HepG2 (cell line): ENCODE measurements at regions not wholly inside any gene's neighbourhood (a gene's known extent, or its start where the extent isn't known, plus 50 kb on each side); places are given as distances from the start of the nearest gene placed in this dataset.

Experiments
- ATAC-seq: fragments of 200-7000 bp; cut with Tn5 transposase; 3 replicates; pipeline ENCODE4 v1.9.1; 2020; ENCODE audit warnings: mild to moderate bottlenecking, moderate library complexity
- BruUV-seq: library from RNA; stranded (reverse); fragments of 400-500 nt; replicated peaks from 2 replicates; lab custom pipeline; 2021; lab: Mats Ljungman, UMichigan
- CTCF ChIA-PET: fragments of 300-600 bp; formaldehyde crosslinking; extraction: SDS; loops from one replicate; lab custom pipeline; 2021; ENCODE audit warnings: low total read pairs, inconsistent platforms, low intra/inter-chr PET ratio; lab: Yijun Ruan, JAX
- POLR2A ChIA-PET: fragments of 350-600 bp; sonication (Branson Sonifier 250); formaldehyde crosslinking; loops from one replicate; lab custom pipeline; 2020; ENCODE audit warnings: antibody characterized with exemption, inconsistent platforms; lab: Yijun Ruan, JAX
- DNase-seq: peaks from one replicate; pipeline ENCODE4 v3.0.0-alpha.2; 2015; ENCODE audit warnings: low spot score
- FAIRE-seq: peaks from 3 replicates; lab custom pipeline; 2011; peaks lifted over from hg19 to GRCh38; lab: Jason Lieb, UNC
- H2AFZ ChIP-seq: one replicate; pipeline ENCODE4 v1.6.1; 2011; ENCODE audit warnings: low read length, inconsistent platforms
- H3K27ac ChIP-seq: fragments of 300-600 bp; 3 replicates; pipeline ENCODE4 v1.8.0; 2011; ENCODE audit warnings: mixed run types, mild to moderate bottlenecking, mixed read lengths, low read length, inconsistent platforms; ENCODE audit not compliant: insufficient read depth; ENCODE audit errors: extremely low read length
- H3K27me3 ChIP-seq, 2 experiments: fragments of 200-600 bp in 1 of 2; 2 replicates in 1 of 2; 3 replicates in 1 of 2; pipeline versions ENCODE4 v1.6.0 to v1.8.0; 2011; ENCODE audit warnings: low read length in 2 of 2, mild to moderate bottlenecking in 2 of 2, moderate library complexity in 2 of 2, inconsistent platforms in 1 of 2; ENCODE audit not compliant: insufficient read depth in 2 of 2, control insufficient read depth in 1 of 2
- H3K36me3 ChIP-seq, 2 experiments: fragments of 200-600 bp in 1 of 2; replicated peaks in 1 of 2; 2 replicates in 1 of 2; 3 replicates in 1 of 2; pipeline versions ENCODE4 v1.5.1 to v1.8.0; 2011; ENCODE audit warnings: low read length in 2 of 2, inconsistent platforms in 1 of 2; ENCODE audit not compliant: insufficient read depth in 2 of 2, control insufficient read depth in 1 of 2
- H3K4me1 ChIP-seq: 2 replicates; pipeline ENCODE4 v1.5.1; 2012; ENCODE audit warnings: low read length, inconsistent platforms; ENCODE audit not compliant: insufficient read depth
- H3K4me2 ChIP-seq: 2 replicates; pipeline ENCODE4 v1.6.0; 2011; ENCODE audit warnings: low read depth, low read length, inconsistent platforms
- H3K4me3 ChIP-seq, 3 experiments: fragments of 200-600 bp in 1 of 3; sonication (generic), shearing (Covaris generic) in 1 of 3; replicated peaks in 1 of 3; 2 replicates each; pipeline ENCODE4 v1.5.1; 2011 to 2016; ENCODE audit warnings: low read length in 3 of 3, inconsistent platforms in 2 of 3, low read depth in 2 of 3, mild to moderate bottlenecking in 2 of 3, control low read depth in 1 of 3, mixed read lengths in 1 of 3; ENCODE audit not compliant: insufficient read depth in 1 of 3
- H3K79me2 ChIP-seq: one replicate; pipeline ENCODE4 v1.6.1; 2011; ENCODE audit warnings: low read length, inconsistent platforms; ENCODE audit not compliant: insufficient read depth
- H3K9ac ChIP-seq: 2 replicates; pipeline ENCODE4 v1.6.0; 2011; ENCODE audit warnings: mild to moderate bottlenecking, low read depth, low read length, inconsistent platforms; ENCODE audit not compliant: insufficient read depth
- H3K9me3 ChIP-seq: 2 replicates; pipeline ENCODE4 v1.5.1; 2012; ENCODE audit warnings: mild to moderate bottlenecking, low read length
- H4K20me1 ChIP-seq: 2 replicates; pipeline ENCODE4 v1.6.0; 2011; ENCODE audit warnings: inconsistent platforms, mild to moderate bottlenecking, low read length, moderate library complexity; ENCODE audit not compliant: insufficient read depth
- KDM3A ChIP-seq: IDR thresholded peaks from 2 replicates; pipeline ENCODE4 v1.6.1; 2018; ENCODE audit warnings: low read depth, missing compliant biosample characterization
- MIER3 ChIP-seq: IDR thresholded peaks from 2 replicates; pipeline ENCODE4 v1.6.1; 2016; ENCODE audit warnings: missing compliant biosample characterization, borderline replicate concordance
- MNT ChIP-seq: fragments of 450-650 bp; IDR thresholded peaks from 2 replicates; pipeline ENCODE4 v1.6.1; 2016
- ZNF234 ChIP-seq: sonication (generic); formaldehyde crosslinking; conservative IDR thresholded peaks from 2 replicates; pipeline ENCODE4 v1.5.1; 2020; ENCODE audit warnings: mild to moderate bottlenecking, missing genetic modification reagents
- WGBS: methylation state at CpG from one replicate; pipeline ENCODE4 v1.1.6; 2017; ENCODE audit warnings: low lambda C conversion rate; 5-methylcytosine and 5-hydroxymethylcytosine counted together
- in situ Hi-C: cut with HindIII; loops from 2 replicates; pipeline ENCODE4 v1.10.0; 2017; ENCODE audit warnings: low pct_unique_long_range_greater_than_20kb; ENCODE audit not compliant: extremely low pct_ligation_motif_present
- intact Hi-C: fragments of 100-400 bp; cut with micrococcal nuclease; formaldehyde crosslinking; loops from one replicate; pipeline ENCODE4 v1.10.0; 2022; ENCODE audit not compliant: unreplicated experiment
- TF ChIP-seq, protein P1 (sequence below): IDR thresholded peaks from 2 replicates; pipeline ENCODE4 v1.6.1; 2016; ENCODE audit warnings: control low read depth
- TF ChIP-seq, protein P2 (sequence below): sonication (generic); formaldehyde crosslinking; IDR thresholded peaks from 2 replicates; pipeline ENCODE4 v1.4.0; 2020; ENCODE audit warnings: mild to moderate bottlenecking, missing genetic modification reagents, borderline replicate concordance
- TF ChIP-seq, protein P3 (sequence below): sonication (generic); formaldehyde crosslinking; IDR thresholded peaks from 2 replicates; pipeline ENCODE4 v1.4.0; 2020; ENCODE audit warnings: missing genetic modification reagents, mild to moderate bottlenecking, borderline replicate concordance

- no peak overlapping the region for H3K4me3 ChIP-seq
- WGBS: 12% methylated on average over 2 of the region's 2 CpGs
- intact Hi-C loops (no loop called here), in situ Hi-C loops (no loop called here)
- no peaks in the 10 kb centered on the region for H3K9me3 ChIP-seq
- no peaks in the 10 kb centered on the region for H4K20me1 ChIP-seq
- BruUV-seq: no TSS peak
- H3K79me2 ChIP-seq: no peaks in the 10 kb centered on the region
- H3K4me1 ChIP-seq: no peaks in the 10 kb centered on the region
- H3K9ac ChIP-seq: no peak overlapping the region
- H3K27ac ChIP-seq: no peak overlapping the region
- H3K27me3 ChIP-seq: no peaks in the 10 kb centered on the region
- CTCF ChIA-PET: no interaction called here
- POLR2A ChIA-PET: no interaction called here
- DNase-seq (no peak), ATAC-seq (no peak), FAIRE-seq (no peak)
- H3K36me3 ChIP-seq: no peaks in the 10 kb centered on the region
- TF ChIP-seq, protein P1, sequence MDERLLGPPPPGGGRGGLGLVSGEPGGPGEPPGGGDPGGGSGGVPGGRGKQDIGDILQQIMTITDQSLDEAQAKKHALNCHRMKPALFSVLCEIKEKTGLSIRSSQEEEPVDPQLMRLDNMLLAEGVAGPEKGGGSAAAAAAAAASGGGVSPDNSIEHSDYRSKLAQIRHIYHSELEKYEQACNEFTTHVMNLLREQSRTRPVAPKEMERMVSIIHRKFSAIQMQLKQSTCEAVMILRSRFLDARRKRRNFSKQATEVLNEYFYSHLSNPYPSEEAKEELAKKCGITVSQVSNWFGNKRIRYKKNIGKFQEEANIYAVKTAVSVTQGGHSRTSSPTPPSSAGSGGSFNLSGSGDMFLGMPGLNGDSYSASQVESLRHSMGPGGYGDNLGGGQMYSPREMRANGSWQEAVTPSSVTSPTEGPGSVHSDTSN (CRISPR knock-in tag): no peak
- no peak for TF ChIP-seq KDM3A (CRISPR knock-in tag)
- no peak for TF ChIP-seq MNT
- TF ChIP-seq, protein P2, sequence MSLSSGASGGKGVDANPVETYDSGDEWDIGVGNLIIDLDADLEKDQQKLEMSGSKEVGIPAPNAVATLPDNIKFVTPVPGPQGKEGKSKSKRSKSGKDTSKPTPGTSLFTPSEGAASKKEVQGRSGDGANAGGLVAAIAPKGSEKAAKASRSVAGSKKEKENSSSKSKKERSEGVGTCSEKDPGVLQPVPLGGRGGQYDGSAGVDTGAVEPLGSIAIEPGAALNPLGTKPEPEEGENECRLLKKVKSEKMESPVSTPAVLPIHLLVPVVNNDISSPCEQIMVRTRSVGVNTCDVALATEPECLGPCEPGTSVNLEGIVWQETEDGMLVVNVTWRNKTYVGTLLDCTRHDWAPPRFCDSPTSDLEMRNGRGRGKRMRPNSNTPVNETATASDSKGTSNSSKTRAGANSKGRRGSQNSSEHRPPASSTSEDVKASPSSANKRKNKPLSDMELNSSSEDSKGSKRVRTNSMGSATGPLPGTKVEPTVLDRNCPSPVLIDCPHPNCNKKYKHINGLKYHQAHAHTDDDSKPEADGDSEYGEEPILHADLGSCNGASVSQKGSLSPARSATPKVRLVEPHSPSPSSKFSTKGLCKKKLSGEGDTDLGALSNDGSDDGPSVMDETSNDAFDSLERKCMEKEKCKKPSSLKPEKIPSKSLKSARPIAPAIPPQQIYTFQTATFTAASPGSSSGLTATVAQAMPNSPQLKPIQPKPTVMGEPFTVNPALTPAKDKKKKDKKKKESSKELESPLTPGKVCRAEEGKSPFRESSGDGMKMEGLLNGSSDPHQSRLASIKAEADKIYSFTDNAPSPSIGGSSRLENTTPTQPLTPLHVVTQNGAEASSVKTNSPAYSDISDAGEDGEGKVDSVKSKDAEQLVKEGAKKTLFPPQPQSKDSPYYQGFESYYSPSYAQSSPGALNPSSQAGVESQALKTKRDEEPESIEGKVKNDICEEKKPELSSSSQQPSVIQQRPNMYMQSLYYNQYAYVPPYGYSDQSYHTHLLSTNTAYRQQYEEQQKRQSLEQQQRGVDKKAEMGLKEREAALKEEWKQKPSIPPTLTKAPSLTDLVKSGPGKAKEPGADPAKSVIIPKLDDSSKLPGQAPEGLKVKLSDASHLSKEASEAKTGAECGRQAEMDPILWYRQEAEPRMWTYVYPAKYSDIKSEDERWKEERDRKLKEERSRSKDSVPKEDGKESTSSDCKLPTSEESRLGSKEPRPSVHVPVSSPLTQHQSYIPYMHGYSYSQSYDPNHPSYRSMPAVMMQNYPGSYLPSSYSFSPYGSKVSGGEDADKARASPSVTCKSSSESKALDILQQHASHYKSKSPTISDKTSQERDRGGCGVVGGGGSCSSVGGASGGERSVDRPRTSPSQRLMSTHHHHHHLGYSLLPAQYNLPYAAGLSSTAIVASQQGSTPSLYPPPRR: no peak
- TF ChIP-seq, protein P3, sequence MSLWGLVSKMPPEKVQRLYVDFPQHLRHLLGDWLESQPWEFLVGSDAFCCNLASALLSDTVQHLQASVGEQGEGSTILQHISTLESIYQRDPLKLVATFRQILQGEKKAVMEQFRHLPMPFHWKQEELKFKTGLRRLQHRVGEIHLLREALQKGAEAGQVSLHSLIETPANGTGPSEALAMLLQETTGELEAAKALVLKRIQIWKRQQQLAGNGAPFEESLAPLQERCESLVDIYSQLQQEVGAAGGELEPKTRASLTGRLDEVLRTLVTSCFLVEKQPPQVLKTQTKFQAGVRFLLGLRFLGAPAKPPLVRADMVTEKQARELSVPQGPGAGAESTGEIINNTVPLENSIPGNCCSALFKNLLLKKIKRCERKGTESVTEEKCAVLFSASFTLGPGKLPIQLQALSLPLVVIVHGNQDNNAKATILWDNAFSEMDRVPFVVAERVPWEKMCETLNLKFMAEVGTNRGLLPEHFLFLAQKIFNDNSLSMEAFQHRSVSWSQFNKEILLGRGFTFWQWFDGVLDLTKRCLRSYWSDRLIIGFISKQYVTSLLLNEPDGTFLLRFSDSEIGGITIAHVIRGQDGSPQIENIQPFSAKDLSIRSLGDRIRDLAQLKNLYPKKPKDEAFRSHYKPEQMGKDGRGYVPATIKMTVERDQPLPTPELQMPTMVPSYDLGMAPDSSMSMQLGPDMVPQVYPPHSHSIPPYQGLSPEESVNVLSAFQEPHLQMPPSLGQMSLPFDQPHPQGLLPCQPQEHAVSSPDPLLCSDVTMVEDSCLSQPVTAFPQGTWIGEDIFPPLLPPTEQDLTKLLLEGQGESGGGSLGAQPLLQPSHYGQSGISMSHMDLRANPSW (CRISPR knock-in tag): no peak
- TF ChIP-seq ZNF234 (CRISPR knock-in tag): no peak
- TF ChIP-seq MIER3: no peak
- H3K4me2 ChIP-seq: no peak overlapping the region
- H2AFZ ChIP-seq: no peak overlapping the region
Measured at GRCh38 chr5:92409134-92409533, 1026.0 kb upstream of the ARRDC3 start.
